GM18498 (cell line): ENCODE measurements at regions not wholly inside any gene's neighbourhood (a gene's known extent, or its start where the extent isn't known, plus 50 kb on each side); places are given as distances from the start of the nearest gene placed in this dataset.
A peak's percentile ranks its signal among the peaks of the same experiment; 100 is the strongest.
"Not testable (repeated sequence)": the region's sequence is repeated elsewhere in the genome, so short reads cannot be mapped to it uniquely, and the experiment has no call there.

ENCODE experiments used
- ATAC-seq: cut with Tn5 transposase; IDR thresholded peaks from one replicate; pipeline ENCODE4 v1.9.1; 2021; ENCODE audit warnings: mild to moderate bottlenecking, moderate library complexity; ENCODE audit not compliant: unreplicated experiment

GRCh38 chr3:103134023-103134724 lies 699.4 kb downstream of the ZPLD1 start:
- ATAC-seq: peak; percentile 87

GRCh38 chr3:103136621-103137020 lies 701.8 kb downstream of the ZPLD1 start:
- ATAC-seq: no peak

GRCh38 chr3:103137830-103138229 lies 703.0 kb downstream of the ZPLD1 start:
- ATAC-seq: no peak

- no peak for ATAC-seq
Measured at GRCh38 chr3:103158183-103158582, 723.4 kb downstream of the ZPLD1 start.

- ATAC-seq: no peak
Measured at GRCh38 chr3:103166890-103167289, 732.1 kb downstream of the ZPLD1 start.

- ATAC-seq: no peak
Measured at GRCh38 chr3:103167850-103168249, 733.0 kb downstream of the ZPLD1 start.

GRCh38 chr3:103169289-103169688 lies 734.5 kb downstream of the ZPLD1 start:
- no peak for ATAC-seq

GRCh38 chr3:103170651-103171050 lies 735.8 kb downstream of the ZPLD1 start:
- ATAC-seq: peak; percentile 66

GRCh38 chr3:103173940-103174339 lies 739.1 kb downstream of the ZPLD1 start:
- no peak for ATAC-seq

GRCh38 chr3:103181160-103181559 lies 746.3 kb downstream of the ZPLD1 start:
- ATAC-seq: no peak

- no peak for ATAC-seq
Measured at GRCh38 chr3:103184772-103185171, 750.0 kb downstream of the ZPLD1 start.

GRCh38 chr3:103189941-103190340 lies 755.1 kb downstream of the ZPLD1 start:
- ATAC-seq: no peak

- ATAC-seq: no peak
Measured at GRCh38 chr3:103195216-103195615, 760.4 kb downstream of the ZPLD1 start.

- ATAC-seq: no peak
Measured at GRCh38 chr3:103203441-103203840, 768.6 kb downstream of the ZPLD1 start.

- ATAC-seq: no peak
Measured at GRCh38 chr3:103210583-103210982, 775.8 kb downstream of the ZPLD1 start.

GRCh38 chr3:103218146-103218545 lies 783.3 kb downstream of the ZPLD1 start:
- peak; percentile 100 for ATAC-seq

GRCh38 chr3:103218793-103219192 lies 784.0 kb downstream of the ZPLD1 start:
- ATAC-seq: peak; percentile 25

GRCh38 chr3:103227651-103228050 lies 792.8 kb downstream of the ZPLD1 start:
- no peak for ATAC-seq

- ATAC-seq: peak; percentile 65
Measured at GRCh38 chr3:103247459-103247858, 812.6 kb downstream of the ZPLD1 start.

- ATAC-seq: not testable (repeated sequence)
Measured at GRCh38 chr3:103254827-103255226, 820.0 kb downstream of the ZPLD1 start.

- no peak for ATAC-seq
Measured at GRCh38 chr3:103269287-103269686, 834.5 kb downstream of the ZPLD1 start.

GRCh38 chr3:103271575-103271974 lies 836.8 kb downstream of the ZPLD1 start:
- ATAC-seq: no peak

- no peak for ATAC-seq
Measured at GRCh38 chr3:103295974-103296570, 861.3 kb downstream of the ZPLD1 start.
